ENCODE measurements at regions not wholly inside any gene's neighbourhood (a gene's known extent, or its start where the extent isn't known, plus 50 kb on each side); places are given as distances from the start of the nearest gene placed in this dataset.
A peak's percentile ranks its signal among the peaks of the same experiment; 100 is the strongest.

DNA sequence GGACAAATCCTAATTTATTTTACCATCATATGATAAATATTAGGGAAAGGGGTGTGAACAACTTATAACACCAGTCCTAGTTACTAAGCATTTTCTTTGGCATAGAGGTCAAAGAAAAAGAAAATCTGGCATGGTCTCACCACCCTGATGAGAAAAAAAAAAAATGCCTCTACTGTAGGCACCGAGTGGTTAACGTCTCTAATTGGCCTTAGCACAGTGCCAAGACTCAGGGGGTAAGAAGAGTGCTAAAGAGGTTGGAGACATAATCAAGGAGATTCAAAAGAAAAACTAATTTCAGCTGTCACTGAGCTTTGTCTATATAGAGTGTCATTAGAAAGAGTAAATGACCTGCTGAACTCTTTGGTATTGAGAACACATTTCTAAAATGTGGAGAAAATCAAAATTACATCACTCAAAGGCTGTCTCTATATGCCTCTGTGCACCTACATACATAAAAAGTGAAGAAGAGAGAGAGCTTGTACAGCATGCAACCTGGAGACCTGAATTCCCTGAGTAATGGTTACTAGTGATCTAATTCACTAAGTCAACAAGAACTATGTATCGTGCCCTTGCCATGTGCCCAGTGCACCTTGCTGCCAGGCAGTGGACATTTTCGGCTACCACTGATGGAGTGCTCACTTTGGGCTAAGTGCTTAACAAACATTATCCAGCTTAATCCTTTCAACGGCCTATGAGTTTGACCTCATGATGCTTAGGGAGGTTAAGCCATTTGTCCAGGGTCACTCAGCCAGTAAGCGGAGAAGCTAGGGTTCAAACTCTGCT lies 113.8 kb upstream of the G2E3 start:
- Histone ChIP-seq H3K9me3 (no peaks in the 10 kb centered on the region), H3K27me3 (no peaks in the 10 kb centered on the region), H3K4me3 (no peak overlapping the region), H3K4me1 (peaks cover 0 to under 1% (median 0%) of the 10 kb centered on the region in 4 donors), H3K36me3 (no peaks in the 10 kb centered on the region), H3K27ac (no peak overlapping the region)
- TF ChIP-seq POLR2A (IDR thresholded peaks at IDR 0.05) (no peak), EP300 (IDR thresholded peaks at IDR 0.05) (no peak), POLR2AphosphoS5 (IDR thresholded peaks at IDR 0.05) (no peak)
- TF ChIP-seq, protein P1, sequence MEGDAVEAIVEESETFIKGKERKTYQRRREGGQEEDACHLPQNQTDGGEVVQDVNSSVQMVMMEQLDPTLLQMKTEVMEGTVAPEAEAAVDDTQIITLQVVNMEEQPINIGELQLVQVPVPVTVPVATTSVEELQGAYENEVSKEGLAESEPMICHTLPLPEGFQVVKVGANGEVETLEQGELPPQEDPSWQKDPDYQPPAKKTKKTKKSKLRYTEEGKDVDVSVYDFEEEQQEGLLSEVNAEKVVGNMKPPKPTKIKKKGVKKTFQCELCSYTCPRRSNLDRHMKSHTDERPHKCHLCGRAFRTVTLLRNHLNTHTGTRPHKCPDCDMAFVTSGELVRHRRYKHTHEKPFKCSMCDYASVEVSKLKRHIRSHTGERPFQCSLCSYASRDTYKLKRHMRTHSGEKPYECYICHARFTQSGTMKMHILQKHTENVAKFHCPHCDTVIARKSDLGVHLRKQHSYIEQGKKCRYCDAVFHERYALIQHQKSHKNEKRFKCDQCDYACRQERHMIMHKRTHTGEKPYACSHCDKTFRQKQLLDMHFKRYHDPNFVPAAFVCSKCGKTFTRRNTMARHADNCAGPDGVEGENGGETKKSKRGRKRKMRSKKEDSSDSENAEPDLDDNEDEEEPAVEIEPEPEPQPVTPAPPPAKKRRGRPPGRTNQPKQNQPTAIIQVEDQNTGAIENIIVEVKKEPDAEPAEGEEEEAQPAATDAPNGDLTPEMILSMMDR (IDR thresholded peaks at IDR 0.05): no peak
- intact Hi-C loops (cut with DNase I; ENCODE audit: low total_unique reads): no loop called here
- WGBS, 5 donors: 49 to 57% (median 54%) methylated on average over 6 of the region's 6 CpGs
- DNase-seq: peak in 1 of 2 donors; percentile 37

DNA sequence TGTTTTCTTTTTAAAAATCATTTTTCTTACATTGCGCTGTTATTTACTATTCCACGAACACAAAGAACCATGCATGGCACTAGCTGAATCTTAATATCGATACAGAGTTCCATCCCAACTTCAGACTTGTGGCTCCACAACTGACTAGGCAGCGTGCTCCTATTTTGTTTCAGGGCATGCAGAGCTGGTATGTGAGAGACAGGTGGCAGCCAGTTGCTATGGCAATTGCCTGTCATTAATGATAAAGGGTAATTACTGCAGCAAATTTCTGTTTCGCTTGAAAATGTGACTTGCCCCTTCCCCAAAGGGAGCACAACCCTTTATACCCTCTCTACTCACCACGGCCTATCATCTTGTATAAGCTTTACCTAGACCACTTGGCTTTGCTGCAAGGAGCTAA lies 113.1 kb upstream of the G2E3 start:
- no peak overlapping the region for H3K27ac ChIP-seq
- DNase-seq: no peak
- H3K4me3 ChIP-seq: no peak overlapping the region
- TF ChIP-seq POLR2AphosphoS5 (IDR thresholded peaks at IDR 0.05): no peak
- TF ChIP-seq, protein P1 (IDR thresholded peaks at IDR 0.05): no peak
- peaks cover 0 to 7% (median 0%) of the 10 kb centered on the region in 4 donors for H3K4me1 ChIP-seq
- no peaks in the 10 kb centered on the region for H3K9me3 ChIP-seq
- no peaks in the 10 kb centered on the region for H3K27me3 ChIP-seq
- WGBS, 5 donors: 74 to 87% (median 76%) methylated on average over 6 of the region's 6 CpGs
- H3K36me3 ChIP-seq: no peaks in the 10 kb centered on the region
- intact Hi-C loops (cut with DNase I; ENCODE audit: low total_unique reads): no loop called here

DNA sequence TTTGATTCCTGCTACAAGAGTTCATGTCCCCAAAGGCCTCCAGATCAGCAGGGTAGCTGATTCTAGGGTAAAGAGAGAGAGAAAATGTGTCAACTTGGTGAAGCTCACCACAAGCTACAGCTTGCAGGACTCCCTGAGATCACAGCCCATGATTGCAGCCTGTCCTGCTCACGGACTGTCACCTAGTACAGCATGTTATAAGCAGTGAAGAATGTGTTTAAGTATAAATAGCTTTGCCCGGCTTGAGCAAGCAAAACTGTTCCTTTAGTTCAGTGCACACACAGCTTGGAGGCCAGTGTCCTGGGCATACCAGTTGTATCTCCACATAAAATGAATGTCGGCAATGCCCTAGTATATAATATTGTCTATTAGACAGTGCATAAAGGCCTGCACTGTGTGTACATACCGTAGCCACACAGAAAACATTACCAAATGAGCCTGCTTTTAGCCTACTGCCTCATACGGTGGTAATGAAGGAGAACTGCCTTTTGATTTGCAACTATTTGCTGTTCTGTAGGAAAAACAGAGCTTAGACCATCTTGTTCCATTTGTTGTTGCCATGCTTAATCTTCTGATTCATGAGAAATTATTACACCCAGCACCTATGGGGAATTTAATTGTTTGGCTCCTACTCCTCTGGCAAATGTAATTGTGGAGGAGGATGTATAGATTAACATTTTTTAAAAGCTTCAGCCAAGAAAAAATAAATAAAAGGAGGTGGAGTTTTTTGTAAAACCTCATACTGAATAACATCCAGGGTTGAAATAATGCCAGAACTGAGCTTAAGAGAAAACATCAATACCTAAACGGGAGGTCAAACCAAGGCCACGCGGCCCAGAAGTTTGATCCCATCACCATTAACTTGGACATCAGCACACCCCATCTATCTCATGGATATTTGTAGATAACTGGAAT lies 108.1 kb upstream of the G2E3 start:
- DNase-seq: peak in 1 of 2 donors; percentile 65
- no peaks in the 10 kb centered on the region for H3K36me3 ChIP-seq
- H3K4me3 ChIP-seq: no peak overlapping the region
- peaks cover 0 to 10% (median 0%) of the 10 kb centered on the region in 4 donors for H3K4me1 ChIP-seq
- H3K27ac ChIP-seq: no peak overlapping the region
- intact Hi-C loops (cut with DNase I; ENCODE audit: low total_unique reads): no loop called here
- 60 to 67% (median 62%) methylated on average over 8 of the region's 8 CpGs for whole genome bisulfite sequencing, 5 donors
- no peaks in the 10 kb centered on the region for H3K27me3 ChIP-seq
- TF ChIP-seq, protein P1 (IDR thresholded peaks at IDR 0.05): no peak
- TF ChIP-seq POLR2A (IDR thresholded peaks at IDR 0.05): no peak
- TF ChIP-seq EP300 (IDR thresholded peaks at IDR 0.05): no peak
- no peak for TF ChIP-seq POLR2AphosphoS5 (IDR thresholded peaks at IDR 0.05)
- no peaks in the 10 kb centered on the region for H3K9me3 ChIP-seq

DNA sequence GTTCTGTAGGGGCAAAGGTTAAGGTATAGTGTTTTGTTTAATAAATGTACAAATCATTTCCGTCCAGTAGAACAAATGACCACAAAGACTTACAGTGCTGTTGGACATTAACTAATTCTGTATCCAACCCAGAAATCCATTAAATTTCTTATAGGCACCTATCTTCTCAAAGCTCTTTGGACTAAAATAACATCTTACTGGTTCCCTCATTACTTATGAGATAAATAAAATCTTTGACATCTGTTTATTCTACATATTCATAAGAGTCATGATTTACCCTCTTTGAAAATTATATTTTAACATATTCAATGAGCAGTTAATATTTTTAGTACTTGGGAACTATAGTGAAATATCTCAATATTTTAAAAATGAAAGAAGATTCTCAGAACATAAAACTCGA lies 102.7 kb upstream of the G2E3 start:
- Histone ChIP-seq H3K4me1 (no peaks in the 10 kb centered on the region), H3K9me3 (no peaks in the 10 kb centered on the region), H3K27me3 (no peaks in the 10 kb centered on the region), H3K27ac (no peak overlapping the region), H3K4me3 (no peak overlapping the region), H3K36me3 (no peaks in the 10 kb centered on the region)
- no peak for DNase-seq
- 74 to 93% (median 79%) methylated on average over 2 of the region's 2 CpGs for WGBS, 5 donors
- intact Hi-C loops (cut with DNase I; ENCODE audit: low total_unique reads): no loop called here
- no peak for TF ChIP-seq EP300 (IDR thresholded peaks at IDR 0.05)
- TF ChIP-seq POLR2A (IDR thresholded peaks at IDR 0.05): no peak
- no peak for TF ChIP-seq POLR2AphosphoS5 (IDR thresholded peaks at IDR 0.05)
- TF ChIP-seq, protein P1 (IDR thresholded peaks at IDR 0.05): no peak

All from stomach (tissue), 8 donors.